OCI-LY3 (cell line): ENCODE measurements at regions not wholly inside any gene's neighbourhood (a gene's known extent, or its start where the extent isn't known, plus 50 kb on each side); places are given as distances from the start of the nearest gene placed in this dataset.

ENCODE experiments used
- EZH2phosphoT487 ChIP-seq: fragments of 200-600 bp; shearing (Covaris generic); IDR thresholded peaks from 2 replicates; pipeline ENCODE4 v1.6.1; 2018; ENCODE audit warnings: antibody characterized with exemption, mixed run types, low read depth
- TF ChIP-seq, protein P1 (sequence below): fragments of 200-600, 300-600 bp; sonication (generic); IDR thresholded peaks from 2 replicates; pipeline ENCODE4 v1.5.1; 2014; ENCODE audit warnings: antibody characterized with exemption, low read length, low read depth

DNA sequence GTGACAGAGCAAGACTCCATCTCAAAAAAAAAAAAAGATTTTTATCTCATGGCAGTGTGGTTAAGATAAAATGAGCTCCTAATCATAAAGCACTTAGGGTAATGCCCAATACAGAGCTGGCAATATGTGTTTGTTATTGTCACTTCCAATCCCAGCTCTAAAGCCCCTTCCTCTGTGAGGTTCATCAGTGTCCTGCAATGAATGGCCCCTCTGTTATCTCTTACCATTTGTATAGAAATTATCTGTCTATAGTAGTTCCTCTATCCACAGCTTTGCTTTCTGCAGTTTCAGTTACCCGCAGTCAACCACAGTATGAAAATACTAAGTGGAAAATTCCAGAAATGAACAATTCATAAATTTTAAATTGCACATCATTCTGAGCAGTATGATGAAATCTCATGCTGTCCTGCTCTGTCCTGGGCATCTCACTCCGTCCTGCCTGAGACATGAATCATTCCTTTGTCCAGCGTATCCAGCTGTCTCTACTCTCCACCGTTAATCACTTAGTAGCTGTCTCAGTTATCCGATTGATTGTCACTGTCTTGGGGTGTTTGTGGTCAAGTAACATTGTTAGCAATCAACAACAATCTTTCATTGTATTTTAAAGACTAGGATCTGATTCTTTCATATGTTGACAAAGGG lies 50.2 kb upstream of the DNAH14 start:
- no peak for TF ChIP-seq EZH2phosphoT487
- TF ChIP-seq, protein P1, sequence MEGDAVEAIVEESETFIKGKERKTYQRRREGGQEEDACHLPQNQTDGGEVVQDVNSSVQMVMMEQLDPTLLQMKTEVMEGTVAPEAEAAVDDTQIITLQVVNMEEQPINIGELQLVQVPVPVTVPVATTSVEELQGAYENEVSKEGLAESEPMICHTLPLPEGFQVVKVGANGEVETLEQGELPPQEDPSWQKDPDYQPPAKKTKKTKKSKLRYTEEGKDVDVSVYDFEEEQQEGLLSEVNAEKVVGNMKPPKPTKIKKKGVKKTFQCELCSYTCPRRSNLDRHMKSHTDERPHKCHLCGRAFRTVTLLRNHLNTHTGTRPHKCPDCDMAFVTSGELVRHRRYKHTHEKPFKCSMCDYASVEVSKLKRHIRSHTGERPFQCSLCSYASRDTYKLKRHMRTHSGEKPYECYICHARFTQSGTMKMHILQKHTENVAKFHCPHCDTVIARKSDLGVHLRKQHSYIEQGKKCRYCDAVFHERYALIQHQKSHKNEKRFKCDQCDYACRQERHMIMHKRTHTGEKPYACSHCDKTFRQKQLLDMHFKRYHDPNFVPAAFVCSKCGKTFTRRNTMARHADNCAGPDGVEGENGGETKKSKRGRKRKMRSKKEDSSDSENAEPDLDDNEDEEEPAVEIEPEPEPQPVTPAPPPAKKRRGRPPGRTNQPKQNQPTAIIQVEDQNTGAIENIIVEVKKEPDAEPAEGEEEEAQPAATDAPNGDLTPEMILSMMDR = no peak
